KBM-7 (cell line): ENCODE measurements at regions not wholly inside any gene's neighbourhood (a gene's known extent, or its start where the extent isn't known, plus 50 kb on each side); places are given as distances from the start of the nearest gene placed in this dataset.

ENCODE experiments used
- DNase-seq: peaks from one replicate; pipeline ENCODE4 v3.0.0-alpha.2; 2015
- in situ Hi-C: fragments of 300-500 bp; cut with MboI; formaldehyde crosslinking; loops from 2 replicates; pipeline ENCODE4 v1.14.3; 2020; ENCODE audit warnings: low sequenced_read_pairs, low pct_unique_long_range_greater_than_20kb, mixed read lengths

- no peak for DNase-seq
- in situ Hi-C loops: no loop called here
Observed at GRCh38 chr17:53134548-53134947, 688.2 kb upstream of the KIF2B start.

DNA sequence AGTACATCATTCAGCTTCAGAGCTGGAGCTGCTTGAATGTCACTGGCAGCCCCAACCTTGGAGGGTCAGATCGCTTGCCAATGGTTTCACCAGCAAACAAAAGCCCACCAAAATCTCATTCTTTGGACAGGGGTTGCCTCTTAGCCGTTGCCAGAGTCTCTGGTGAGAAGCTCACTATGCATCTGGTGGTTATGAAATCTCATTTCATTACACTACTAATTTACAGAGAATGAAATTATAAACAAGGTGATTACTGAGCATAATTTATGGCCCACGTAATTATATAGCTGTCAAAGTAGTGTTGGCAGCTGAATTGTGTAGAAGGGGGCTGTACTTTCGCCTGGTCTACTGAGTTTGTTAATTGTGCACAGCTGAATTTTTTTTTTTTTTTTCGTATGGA, 688.9 kb upstream of the KIF2B start:
- in situ Hi-C loops: no loop called here

DNA sequence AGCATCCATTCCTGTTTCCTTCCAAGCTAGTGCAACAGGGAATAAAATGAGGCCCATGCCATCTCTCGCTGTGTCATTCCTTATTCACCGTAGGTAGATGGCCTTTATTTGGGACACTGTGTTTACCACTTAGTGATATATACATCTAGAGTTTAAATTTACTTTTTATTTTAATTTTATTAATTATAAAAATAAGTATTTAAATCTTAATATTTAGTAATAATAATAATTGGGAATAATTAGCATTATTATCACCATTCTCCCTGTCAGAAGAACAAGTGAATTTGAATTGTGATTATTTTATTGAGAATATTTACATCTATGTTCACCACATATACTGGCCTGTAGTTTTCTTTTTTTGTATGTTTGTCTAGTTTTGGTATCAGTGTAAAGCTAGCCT, 692.9 kb upstream of the KIF2B start:
- in situ Hi-C loops: no loop called here
- DNase-seq: no peak

More for the DNA sequence above, 688.9 kb upstream of the KIF2B start:
- DNase-seq: no peak

DNA sequence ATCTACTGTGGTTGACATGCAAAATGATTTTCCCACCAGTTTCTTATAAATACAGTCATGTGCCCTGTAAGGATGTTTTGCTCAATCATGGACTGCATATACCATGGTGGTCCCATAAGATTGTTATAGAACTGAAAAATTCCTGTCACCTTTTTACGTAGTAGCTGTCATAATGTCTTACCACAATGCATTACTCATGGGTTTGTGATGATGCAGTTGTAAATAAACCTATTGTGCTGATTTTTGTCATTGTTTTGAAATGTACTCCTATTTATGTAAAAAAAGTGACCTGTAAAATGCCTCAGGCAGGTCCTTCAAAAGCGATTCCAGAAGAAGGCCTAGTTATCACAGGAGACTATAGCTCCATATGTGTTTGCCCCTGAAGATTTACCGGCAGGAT, 695.4 kb upstream of the KIF2B start:
- in situ Hi-C loops: no loop called here
- no peak for DNase-seq

GRCh38 chr17:53122966-53123365, 699.8 kb upstream of the KIF2B start:
- DNase-seq: no peak
- in situ Hi-C loops: no loop called here

DNA sequence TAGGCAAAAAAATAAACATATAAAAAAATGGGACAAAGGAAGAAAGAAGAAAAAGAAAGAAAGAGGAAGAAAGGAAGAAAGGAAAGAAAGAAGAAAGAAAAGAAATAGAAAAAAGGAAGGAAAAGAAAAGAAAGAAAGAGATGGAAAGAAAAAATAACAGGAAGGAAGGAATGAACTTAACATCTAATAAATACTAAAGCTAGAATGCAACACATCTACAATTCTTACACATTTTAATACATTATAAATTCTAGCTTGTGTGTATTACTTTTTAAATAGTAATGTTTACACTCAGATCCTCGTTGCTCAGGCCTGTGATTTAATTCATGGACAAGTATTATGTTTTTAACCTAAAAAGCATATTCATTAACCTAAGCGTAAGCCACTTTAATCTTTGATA, 703.0 kb upstream of the KIF2B start:
- no peak for DNase-seq
- in situ Hi-C loops: no loop called here

GRCh38 chr17:53118948-53119347, 703.8 kb upstream of the KIF2B start:
- in situ Hi-C loops: no loop called here
- DNase-seq: no peak

DNA sequence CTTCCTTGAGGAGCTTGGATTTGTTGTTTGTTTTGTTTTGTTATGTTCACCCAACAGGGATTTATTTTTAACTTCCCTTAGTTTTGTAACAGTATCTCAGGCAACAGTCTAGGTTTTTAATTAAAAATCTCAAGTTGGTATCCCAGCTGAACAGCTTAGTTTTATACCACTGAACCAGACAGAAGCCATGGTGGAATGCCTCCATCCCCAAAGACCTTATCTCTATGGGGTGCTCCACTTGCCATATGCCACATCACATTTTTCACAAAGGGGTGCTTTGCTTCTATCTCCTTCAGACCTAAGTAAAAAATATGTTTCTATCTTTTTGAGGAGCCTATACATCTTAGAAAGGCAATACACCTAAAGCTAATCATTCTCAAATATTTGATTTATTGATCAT, 715.8 kb upstream of the KIF2B start:
- in situ Hi-C loops: no loop called here
- DNase-seq: no peak

DNA sequence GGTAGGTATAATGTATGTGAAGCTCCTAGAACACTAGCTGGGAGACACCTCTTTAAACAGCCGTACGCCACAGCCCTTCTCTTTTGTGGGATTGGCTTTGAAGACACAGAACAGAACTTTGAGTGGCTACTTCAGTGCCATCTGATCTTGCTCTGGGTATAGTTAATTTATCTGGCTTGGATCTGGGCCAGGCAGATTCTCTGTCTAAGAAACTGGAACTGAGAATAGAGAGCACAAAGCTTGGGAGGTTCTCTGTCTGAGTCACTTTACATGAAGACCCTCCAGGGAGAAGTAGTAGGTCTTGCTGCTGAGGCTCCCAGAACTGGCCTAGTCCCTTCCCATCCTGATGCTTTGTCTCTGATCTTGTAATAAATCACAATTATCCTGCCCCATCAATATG, 721.0 kb upstream of the KIF2B start:
- in situ Hi-C loops: no loop called here

DNA sequence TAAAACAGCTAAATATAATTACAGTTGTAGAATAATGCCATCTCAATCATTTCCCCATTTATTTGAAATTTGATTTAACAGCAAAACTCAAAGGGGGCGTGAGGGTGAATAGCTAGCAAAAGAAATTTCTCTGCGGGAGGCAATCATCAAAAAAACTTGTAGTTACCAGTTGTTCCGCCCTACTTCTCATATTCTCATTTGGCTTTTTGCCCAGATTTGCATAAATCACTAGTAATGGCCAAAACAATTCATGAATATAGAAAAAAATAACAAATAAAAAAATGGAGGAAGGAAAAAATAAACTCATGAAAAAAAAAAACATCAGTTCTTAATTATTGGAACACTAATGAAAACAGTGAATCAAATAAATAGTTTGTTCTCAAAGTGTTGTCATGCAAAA, 722.6 kb upstream of the KIF2B start:
- in situ Hi-C loops: no loop called here
- no peak for DNase-seq

More for the DNA sequence above, 721.0 kb upstream of the KIF2B start:
- DNase-seq: no peak

GRCh38 chr17:53093391-53093790, 729.3 kb upstream of the KIF2B start:
- no peak for DNase-seq
- in situ Hi-C loops: no loop called here

DNA sequence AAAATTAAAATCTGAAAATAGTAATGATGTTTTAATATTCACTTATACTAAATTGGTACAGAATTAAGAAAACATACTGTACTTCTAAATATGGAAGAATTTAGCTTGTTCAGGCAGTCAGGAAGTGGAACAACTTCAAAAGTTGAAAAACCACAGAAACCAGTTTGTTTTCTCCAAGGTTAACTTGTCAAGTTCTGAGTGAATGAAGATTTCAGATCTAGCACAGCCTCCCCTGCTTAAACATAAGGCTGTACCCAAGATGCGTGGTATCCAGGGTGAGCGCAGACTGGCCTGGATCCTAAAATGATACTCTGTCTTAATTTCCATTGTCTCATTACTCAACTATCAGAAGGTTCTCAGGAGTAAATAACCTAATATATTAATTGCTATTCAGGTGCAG, 730.7 kb upstream of the KIF2B start:
- DNase-seq: no peak
- in situ Hi-C loops: no loop called here

- in situ Hi-C loops: no loop called here
- no peak for DNase-seq
Observed at GRCh38 chr17:53090770-53091169, 732.0 kb upstream of the KIF2B start.

GRCh38 chr17:53088481-53088880, 734.2 kb upstream of the KIF2B start:
- DNase-seq: no peak
- in situ Hi-C loops: no loop called here

DNA sequence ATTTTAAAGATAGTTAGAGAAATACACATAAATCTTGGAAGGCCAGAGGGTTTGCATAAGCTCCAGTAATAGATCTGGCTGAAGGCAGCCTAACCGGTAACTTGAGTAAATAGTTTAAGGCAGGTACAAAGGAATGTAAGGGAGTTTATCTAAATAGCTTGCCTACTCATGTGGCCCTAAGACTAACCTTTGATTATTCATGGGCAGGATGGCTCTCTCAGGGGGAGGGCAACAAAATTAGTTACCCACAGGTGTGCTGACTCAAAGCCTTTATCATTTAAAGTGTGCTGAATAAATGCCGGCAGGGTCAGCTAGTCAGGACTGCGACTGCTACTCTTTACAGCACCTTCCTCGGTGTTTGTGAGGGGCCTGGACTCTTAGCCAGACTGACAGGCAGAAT, 761.3 kb upstream of the KIF2B start:
- in situ Hi-C loops: no loop called here
- DNase-seq: no peak

- in situ Hi-C loops: no loop called here
- DNase-seq: no peak
Observed at GRCh38 chr17:53058031-53058430, 764.7 kb upstream of the KIF2B start.

GRCh38 chr17:53046781-53047180, 775.9 kb upstream of the KIF2B start:
- DNase-seq: no peak
- in situ Hi-C loops: no loop called here

GRCh38 chr17:53039981-53040380, 782.7 kb upstream of the KIF2B start:
- in situ Hi-C loops: no loop called here

GRCh38 chr17:53033297-53033696, 789.4 kb upstream of the KIF2B start:
- in situ Hi-C loops: no loop called here

More at GRCh38 chr17:53039981-53040380, 782.7 kb upstream of the KIF2B start:
- DNase-seq: no peak

GRCh38 chr17:53032861-53033271, 789.9 kb upstream of the KIF2B start:
- in situ Hi-C loops: no loop called here
- peak; percentile 59 for DNase-seq

More at GRCh38 chr17:53033297-53033696, 789.4 kb upstream of the KIF2B start:
- no peak for DNase-seq

- in situ Hi-C loops: no loop called here
- DNase-seq: no peak
Observed at GRCh38 chr17:53017227-53017626, 805.5 kb upstream of the KIF2B start.

DNA sequence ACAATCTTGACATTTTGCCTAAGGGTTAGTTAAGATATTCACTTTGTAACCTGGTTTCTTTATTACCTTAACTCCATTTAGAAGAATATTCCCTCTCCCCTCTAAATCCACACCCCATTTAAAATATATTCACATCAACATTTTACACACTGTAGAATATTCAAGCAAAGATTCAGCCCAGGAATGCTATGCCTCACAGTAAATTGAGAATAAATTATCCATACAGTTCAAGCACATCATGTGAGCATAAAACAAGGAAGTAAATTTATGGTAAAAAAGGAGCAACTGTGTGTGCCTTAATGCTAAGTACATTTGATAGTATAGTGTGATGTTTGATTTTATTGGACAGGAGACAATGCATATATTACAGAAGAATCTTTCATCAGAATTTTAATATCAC, 806.6 kb upstream of the KIF2B start:
- no peak for DNase-seq
- in situ Hi-C loops: no loop called here
